ENCODE measurements at regions not wholly inside any gene's neighbourhood (a gene's known extent, or its start where the extent isn't known, plus 50 kb on each side); places are given as distances from the start of the nearest gene placed in this dataset.
"Not testable (repeated sequence)": the region's sequence is repeated elsewhere in the genome, so short reads cannot be mapped to it uniquely, and the experiment has no call there.

DNA sequence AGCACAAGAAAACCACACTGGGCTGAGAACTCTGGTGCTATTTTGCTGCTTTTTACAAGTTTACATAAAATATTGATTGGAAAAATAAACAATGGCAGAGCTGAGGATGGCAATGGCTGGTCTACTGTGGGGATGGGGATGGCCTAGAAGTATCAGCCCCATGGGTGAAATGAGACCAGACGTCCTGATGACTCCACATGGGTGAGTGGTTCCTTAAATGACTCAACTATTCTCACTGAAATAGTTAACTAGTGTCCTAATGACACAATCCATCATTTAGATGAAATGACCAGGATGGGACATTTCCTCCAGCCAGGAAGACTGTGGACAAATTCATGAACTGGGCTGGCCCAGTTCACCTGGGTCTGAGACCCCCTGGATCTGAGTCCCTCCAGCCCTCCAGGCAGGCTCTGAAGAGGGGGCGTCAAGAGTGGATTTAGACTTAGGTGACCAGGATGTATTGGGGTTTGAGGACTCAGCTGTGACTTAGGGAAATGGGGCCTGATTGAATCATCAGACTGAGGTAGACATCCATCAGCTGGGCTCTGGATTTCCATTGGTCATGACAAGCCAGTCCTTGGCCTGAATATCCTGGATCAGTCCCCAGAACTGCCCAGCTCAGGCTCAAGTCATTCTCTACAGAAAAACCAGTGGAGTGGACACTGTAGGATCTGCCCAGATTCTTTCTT, 98.2 kb upstream of the IGLL5 start:
- no peak overlapping the region for H3K4me3 ChIP-seq
- H3K36me3 ChIP-seq = no peaks in the 10 kb centered on the region
- H3K27ac ChIP-seq = no peak overlapping the region
- peak in 1 of 2 donors; percentile 54 for DNase-seq (ENCODE audit: extremely low spot score in 2 of 2)
- H3K4me1 ChIP-seq = no peaks in the 10 kb centered on the region
- H3K9me3 ChIP-seq = no peaks in the 10 kb centered on the region
- intact Hi-C loops (cut with DNase I) = no loop called here
- no peak for TF ChIP-seq POLR2A (IDR thresholded peaks at IDR 0.05)
- no peak for TF ChIP-seq CTCF (IDR thresholded peaks at IDR 0.05)
- TF ChIP-seq POLR2AphosphoS5 (IDR thresholded peaks at IDR 0.05; ENCODE audit: insufficient read depth in 1 of 2, low read depth in 1 of 2) = no peak
- H3K27me3 ChIP-seq = no peaks in the 10 kb centered on the region

DNA sequence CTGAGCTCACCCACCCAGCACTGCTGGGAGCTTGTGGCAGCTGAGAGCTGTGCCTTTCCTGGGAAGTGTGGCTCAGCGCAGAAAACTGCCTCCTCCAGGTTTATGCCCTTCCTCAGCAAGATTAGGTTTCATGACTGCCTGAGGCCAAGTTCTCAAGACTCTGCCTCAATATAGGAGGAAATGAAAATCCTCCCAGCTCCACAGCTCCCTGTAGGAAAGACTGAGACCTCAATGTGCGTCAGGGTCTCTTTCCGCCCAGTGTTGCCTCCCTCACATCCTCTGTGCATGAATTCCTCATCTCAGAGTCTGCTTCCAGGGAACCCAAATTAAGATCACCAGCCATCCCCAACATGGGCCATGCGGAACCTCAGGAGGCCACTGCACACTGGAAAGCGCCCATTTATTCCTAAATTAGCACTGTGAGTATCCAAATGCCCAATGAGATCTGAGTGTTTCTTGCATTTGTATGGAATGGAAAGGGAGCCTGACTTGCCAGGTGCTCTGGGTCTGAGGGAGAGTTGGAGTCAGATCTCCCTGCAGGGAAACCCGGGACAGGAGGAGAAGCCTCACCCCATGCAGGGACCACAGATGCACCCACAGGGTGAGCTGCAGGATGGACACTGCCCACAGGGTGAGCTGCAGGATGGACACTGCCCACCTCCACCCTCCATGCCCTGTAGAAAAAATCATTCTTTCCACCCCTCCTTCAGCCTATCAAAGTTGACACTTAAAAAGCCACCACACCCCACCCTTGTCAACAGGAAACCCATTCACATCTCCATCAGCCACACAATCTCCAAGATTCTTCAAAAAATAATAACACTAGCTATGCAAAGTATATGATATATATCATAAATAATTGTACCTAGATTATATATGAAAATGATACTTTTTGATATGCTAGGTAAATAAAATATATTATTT, 97.4 kb upstream of the IGLL5 start:
- intact Hi-C loops (cut with DNase I) = no loop called here
- H3K4me1 ChIP-seq = no peaks in the 10 kb centered on the region
- no peak overlapping the region for H3K4me3 ChIP-seq
- H3K9me3 ChIP-seq = no peaks in the 10 kb centered on the region
- H3K36me3 ChIP-seq = no peaks in the 10 kb centered on the region
- H3K27ac ChIP-seq = no peak overlapping the region
- no peaks in the 10 kb centered on the region for H3K27me3 ChIP-seq
- peak in 1 of 2 donors; percentile 37 for DNase-seq (ENCODE audit: extremely low spot score in 2 of 2)
- no peak for TF ChIP-seq POLR2AphosphoS5 (IDR thresholded peaks at IDR 0.05; ENCODE audit: insufficient read depth in 1 of 2, low read depth in 1 of 2)
- TF ChIP-seq POLR2A (IDR thresholded peaks at IDR 0.05) = no peak
- TF ChIP-seq CTCF (IDR thresholded peaks at IDR 0.05) = no peak

- TF ChIP-seq POLR2AphosphoS5 (IDR thresholded peaks at IDR 0.05; ENCODE audit: insufficient read depth in 1 of 2, low read depth in 1 of 2) (no peak), CTCF (IDR thresholded peaks at IDR 0.05) (no peak), POLR2A (IDR thresholded peaks at IDR 0.05) (no peak)
- H3K4me1 ChIP-seq = no peaks in the 10 kb centered on the region
- no peaks in the 10 kb centered on the region for H3K9me3 ChIP-seq
- DNase-seq (ENCODE audit: extremely low spot score in 2 of 2) = peak in 1 of 2 donors; percentile 29
- no peaks in the 10 kb centered on the region for H3K27me3 ChIP-seq
- no peaks in the 10 kb centered on the region for H3K36me3 ChIP-seq
- H3K27ac ChIP-seq = no peak overlapping the region
- intact Hi-C loops (cut with DNase I) = no loop called here
- H3K4me3 ChIP-seq = no peak overlapping the region
These were observed 96.0 kb upstream of the IGLL5 start for GRCh38 chr22:22791438-22792181.

GRCh38 chr22:22792205-22792786, 95.3 kb upstream of the IGLL5 start:
- H3K4me1 ChIP-seq; H3K36me3 ChIP-seq; H3K27ac ChIP-seq; intact Hi-C loops (cut with DNase I); H3K4me3 ChIP-seq; H3K9me3 ChIP-seq; H3K27me3 ChIP-seq: not testable (repeated sequence)
- DNase-seq (ENCODE audit: extremely low spot score in 2 of 2) = peak in 1 of 2 donors; percentile 37

DNA sequence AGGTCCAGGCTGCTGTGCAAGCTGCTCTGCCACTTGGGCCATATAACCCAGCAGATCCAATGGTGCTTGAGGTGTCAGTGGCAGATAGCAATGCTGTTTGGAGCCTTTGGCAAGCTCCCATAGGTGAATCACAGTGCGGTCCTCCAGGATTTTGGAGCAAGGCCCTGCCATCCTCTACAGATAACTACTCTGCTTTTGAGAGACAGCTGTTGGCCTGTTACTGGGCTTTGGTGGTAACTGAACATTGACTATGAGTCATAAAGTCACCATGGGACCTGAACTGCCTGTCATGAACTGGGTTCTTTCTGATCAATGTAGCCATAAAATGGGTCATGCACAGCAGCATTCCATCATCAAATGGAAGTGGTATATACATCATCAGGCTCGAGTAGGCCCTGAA, 92.0 kb upstream of the IGLL5 start:
- H3K4me1 ChIP-seq; intact Hi-C loops (cut with DNase I); H3K36me3 ChIP-seq; H3K9me3 ChIP-seq; H3K27ac ChIP-seq; H3K4me3 ChIP-seq; H3K27me3 ChIP-seq: not testable (repeated sequence)
- DNase-seq (ENCODE audit: extremely low spot score in 2 of 2) = peak in 1 of 2 donors; percentile 20
